Mesothelial cell of epicardium (in vitro differentiated cells): ENCODE measurements at regions not wholly inside any gene's neighbourhood (a gene's known extent, or its start where the extent isn't known, plus 50 kb on each side); places are given as distances from the start of the nearest gene placed in this dataset.

ENCODE experiments used
- DNase-seq, 2 experiments: peaks; one replicate each; pipeline ENCODE4 v3.0.0; 2021; ENCODE audit warnings: low spot score in 2 of 2; ENCODE audit not compliant: unreplicated experiment in 2 of 2
- H3K27ac Mint-ChIP-seq: 2 replicates; pipeline ENCODE4 v1.8.0; 2021; ENCODE audit warnings: mixed read lengths
- H3K27me3 Mint-ChIP-seq: 2 replicates; pipeline ENCODE4 v1.8.0; 2021; ENCODE audit warnings: low read depth, mixed read lengths
- H3K36me3 Mint-ChIP-seq: 2 replicates; pipeline ENCODE4 v1.8.0; 2021; ENCODE audit warnings: mixed read lengths
- H3K4me1 Mint-ChIP-seq: 2 replicates; pipeline ENCODE4 v1.8.0; 2021; ENCODE audit warnings: mixed read lengths
- H3K4me3 Mint-ChIP-seq: 2 replicates; pipeline ENCODE4 v1.8.0; 2021; ENCODE audit warnings: mild to moderate bottlenecking, moderate library complexity, mixed read lengths
- H3K9me3 Mint-ChIP-seq: 2 replicates; pipeline ENCODE4 v1.8.0; 2021; ENCODE audit warnings: mixed read lengths
- CTCF ChIP-seq: fragments of 200-600 bp; sonication (generic); IDR thresholded peaks from one replicate; pipeline ENCODE4 v1.5.0; 2021; ENCODE audit warnings: antibody characterized with exemption; ENCODE audit not compliant: unreplicated experiment

- Mint-ChIP-seq H3K4me3 (no peak overlapping the region), H3K36me3 (no peaks in the 10 kb centered on the region), H3K4me1 (no peaks in the 10 kb centered on the region), H3K27ac (no peak overlapping the region), H3K27me3 (no peaks in the 10 kb centered on the region), H3K9me3 (peaks cover 14% of the 10 kb centered on the region)
- DNase-seq, result no peak
- TF ChIP-seq CTCF, result no peak
Observed at GRCh38 chr4:177667687-177668086, 225.4 kb upstream of the AGA start.

- Mint-ChIP-seq H3K9me3 (no peaks in the 10 kb centered on the region), H3K27ac (no peak overlapping the region), H3K36me3 (no peaks in the 10 kb centered on the region), H3K27me3 (no peaks in the 10 kb centered on the region), H3K4me1 (no peaks in the 10 kb centered on the region), H3K4me3 (no peak overlapping the region)
- TF ChIP-seq CTCF, result no peak
- DNase-seq, result no peak
Observed at GRCh38 chr4:177671387-177671786, 229.2 kb upstream of the AGA start.

- no peak for TF ChIP-seq CTCF
- DNase-seq, result no peak
- no peaks in the 10 kb centered on the region for H3K9me3 Mint-ChIP-seq
- H3K4me3 Mint-ChIP-seq, result no peak overlapping the region
- no peak overlapping the region for H3K27ac Mint-ChIP-seq
- no peaks in the 10 kb centered on the region for H3K36me3 Mint-ChIP-seq
- no peaks in the 10 kb centered on the region for H3K27me3 Mint-ChIP-seq
- no peaks in the 10 kb centered on the region for H3K4me1 Mint-ChIP-seq
Observed at GRCh38 chr4:177671845-177672244, 229.6 kb upstream of the AGA start.

- DNase-seq, result no peak
- H3K9me3 Mint-ChIP-seq, result no peaks in the 10 kb centered on the region
- no peaks in the 10 kb centered on the region for H3K36me3 Mint-ChIP-seq
- no peaks in the 10 kb centered on the region for H3K27me3 Mint-ChIP-seq
- no peak overlapping the region for H3K27ac Mint-ChIP-seq
- H3K4me1 Mint-ChIP-seq, result no peaks in the 10 kb centered on the region
- H3K4me3 Mint-ChIP-seq, result no peak overlapping the region
- no peak for TF ChIP-seq CTCF
Observed at GRCh38 chr4:177673985-177674489, 231.8 kb upstream of the AGA start.

GRCh38 chr4:177680308-177680707 lies 238.1 kb upstream of the AGA start:
- Mint-ChIP-seq H3K4me3 (no peak overlapping the region), H3K4me1 (no peaks in the 10 kb centered on the region)
- DNase-seq, result no peak

More at GRCh38 chr4:177680308-177680707, 238.1 kb upstream of the AGA start:
- H3K9me3 Mint-ChIP-seq, result no peaks in the 10 kb centered on the region
- H3K36me3 Mint-ChIP-seq, result no peaks in the 10 kb centered on the region
- no peak overlapping the region for H3K27ac Mint-ChIP-seq
- no peak for TF ChIP-seq CTCF
- H3K27me3 Mint-ChIP-seq, result no peaks in the 10 kb centered on the region
